GM12878 (cell line): ENCODE measurements at regions not wholly inside any gene's neighbourhood (a gene's known extent, or its start where the extent isn't known, plus 50 kb on each side); places are given as distances from the start of the nearest gene placed in this dataset.

ENCODE experiments used
- ATAC-seq: fragments of 200-7000 bp; cut with Tn5 transposase; 3 replicates; pipeline ENCODE4 v1.9.1; 2020; ENCODE audit warnings: mild to moderate bottlenecking, moderate library complexity
- BruUV-seq: library from RNA; stranded (reverse); fragments of 400-500 nt; replicated peaks from 2 replicates; lab custom pipeline; 2021; lab: Mats Ljungman, UMichigan
- CTCF ChIA-PET: fragments of 300-600 bp; sonication (Branson Sonifier 250); formaldehyde crosslinking; extraction: SDS; loops from one replicate; lab custom pipeline; 2021; ENCODE audit warnings: inconsistent platforms; lab: Yijun Ruan, JAX
- POLR2A ChIA-PET: fragments of 350-600 bp; formaldehyde crosslinking; extraction: SDS; loops from one replicate; lab custom pipeline; 2021; ENCODE audit warnings: inconsistent platforms; lab: Charles Lee
- RAD21 ChIA-PET: fragments of 300-600 bp; sonication (Branson Sonifier 250); formaldehyde crosslinking; loops from one replicate; lab custom pipeline; 2023; ENCODE audit warnings: antibody characterized with exemption; ENCODE audit not compliant: unreplicated experiment; lab: Charles Lee
- SMC1A ChIA-PET: fragments of 300-600 bp; sonication (Branson Sonifier 250); formaldehyde crosslinking; loops from one replicate; lab custom pipeline; 2023; ENCODE audit not compliant: unreplicated experiment, uncharacterized antibody; lab: Charles Lee
- DNase-seq: peaks from one replicate; pipeline ENCODE4 v3.0.0-alpha.2; 2011; ENCODE audit warnings: low read depth, low spot score
- FAIRE-seq: peaks from 3 replicates; lab custom pipeline; 2011; peaks lifted over from hg19 to GRCh38; lab: Jason Lieb, UNC
- H2AFZ ChIP-seq: 2 replicates; pipeline ENCODE4 v1.6.0; 2011; ENCODE audit warnings: low read depth, low read length, control low read depth; ENCODE audit not compliant: control insufficient read depth
- H3K27ac ChIP-seq: 2 replicates; pipeline ENCODE4 v1.5.1; 2011; ENCODE audit warnings: control low read depth; ENCODE audit not compliant: control insufficient read depth, insufficient read depth
- H3K27me3 ChIP-seq, 2 experiments: replicated peaks in 1 of 2; 2 replicates each; pipeline versions ENCODE4 v1.6.0 to v1.6.1; 2011; ENCODE audit warnings: low read length in 1 of 2; ENCODE audit not compliant: control insufficient read depth in 2 of 2, insufficient read depth in 2 of 2
- H3K36me3 ChIP-seq, 2 experiments: 2 replicates each; pipeline ENCODE4 v1.5.1; 2011; ENCODE audit warnings: low read length in 1 of 2; ENCODE audit not compliant: control insufficient read depth in 2 of 2, insufficient read depth in 2 of 2
- H3K4me1 ChIP-seq: 2 replicates; pipeline ENCODE4 v1.6.1; 2011; ENCODE audit warnings: mild to moderate bottlenecking, low read length, moderate library complexity, mixed read lengths; ENCODE audit not compliant: control insufficient read depth, insufficient read depth
- H3K4me2 ChIP-seq: 2 replicates; pipeline ENCODE4 v1.6.0; 2011; ENCODE audit warnings: control low read depth; ENCODE audit not compliant: control insufficient read depth, insufficient read depth
- H3K4me3 ChIP-seq: fragments of 200-600 bp; sonication (generic); 2 replicates; pipeline ENCODE4 v1.5.1; 2016
- H3K79me2 ChIP-seq: 2 replicates; pipeline ENCODE4 v1.6.0; 2011; ENCODE audit warnings: low read length; ENCODE audit not compliant: control insufficient read depth, insufficient read depth
- H3K9ac ChIP-seq: 2 replicates; pipeline ENCODE4 v1.8.0; 2011; ENCODE audit warnings: low read length, control low read depth, mixed read lengths; ENCODE audit not compliant: control insufficient read depth, insufficient read depth
- H3K9me3 ChIP-seq: replicated peaks from 3 replicates; pipeline ENCODE4 v1.5.1; 2011; ENCODE audit warnings: mild to moderate bottlenecking, low read length; ENCODE audit not compliant: control insufficient read depth, insufficient read depth
- H4K20me1 ChIP-seq: 2 replicates; pipeline ENCODE4 v1.6.0; 2011; ENCODE audit not compliant: control insufficient read depth, insufficient read depth
- BCL3 ChIP-seq: IDR thresholded peaks from 2 replicates; pipeline ENCODE4 v1.6.1; 2011; ENCODE audit warnings: borderline replicate concordance, low read depth, mild to moderate bottlenecking, moderate library complexity, low read length; ENCODE audit not compliant: insufficient read depth, poor library complexity, severe bottlenecking
- E4F1 ChIP-seq: fragments of 450-650 bp; IDR thresholded peaks from 2 replicates; pipeline ENCODE4 v1.6.1; 2018; ENCODE audit warnings: borderline replicate concordance, mild to moderate bottlenecking; ENCODE audit not compliant: partially characterized antibody
- EP300 ChIP-seq, 2 experiments: fragments of 150-350 bp in 1 of 2; IDR thresholded peaks; 2 replicates each; pipeline ENCODE4 v1.6.1; 2011 to 2012; ENCODE audit warnings: low read depth in 2 of 2, low read length in 2 of 2, borderline replicate concordance in 1 of 2, improper control_type of control experiment in 1 of 2, inconsistent platforms in 1 of 2; ENCODE audit not compliant: control insufficient read depth in 1 of 2
- JUND ChIP-seq: IDR thresholded peaks from 2 replicates; pipeline ENCODE4 v1.6.1; 2012; ENCODE audit warnings: low read depth, mild to moderate bottlenecking, low read length, improper control_type of control experiment, moderate library complexity
- MTA2 ChIP-seq: fragments of 450-650 bp; IDR thresholded peaks from 2 replicates; pipeline ENCODE4 v1.6.1; 2016; ENCODE audit warnings: low read depth, mild to moderate bottlenecking, moderate library complexity
- MTA3 ChIP-seq: IDR thresholded peaks from 2 replicates; pipeline ENCODE4 v1.6.1; 2012; ENCODE audit warnings: low read length, inconsistent platforms, borderline replicate concordance
- NFIC ChIP-seq: IDR thresholded peaks from 2 replicates; pipeline ENCODE4 v1.6.1; 2012; ENCODE audit warnings: low read depth, mild to moderate bottlenecking, inconsistent platforms, low read length, moderate library complexity
- NFYB ChIP-seq: IDR thresholded peaks from 2 replicates; pipeline ENCODE4 v1.6.1; 2011; ENCODE audit warnings: low read depth, mild to moderate bottlenecking, low read length, improper control_type of control experiment, moderate library complexity; ENCODE audit not compliant: insufficient read depth
- RCOR1 ChIP-seq: conservative IDR thresholded peaks from 2 replicates; pipeline ENCODE4 v1.6.1; 2012; ENCODE audit warnings: low read depth, low read length, improper control_type of control experiment
- TARDBP ChIP-seq: IDR thresholded peaks from 2 replicates; pipeline ENCODE4 v1.6.1; 2016; ENCODE audit warnings: borderline replicate concordance
- ZNF24 ChIP-seq: fragments of 450-650 bp; IDR thresholded peaks from 2 replicates; pipeline ENCODE4 v1.6.1; 2017; ENCODE audit warnings: antibody characterized with exemption, mild to moderate bottlenecking
- ZNF622 ChIP-seq: fragments of 450-650 bp; IDR thresholded peaks from 2 replicates; pipeline ENCODE4 v1.6.1; 2017; ENCODE audit warnings: mild to moderate bottlenecking, inconsistent platforms
- WGBS: methylation state at CpG from one replicate; pipeline ENCODE4 v1.1.6; 2016; ENCODE audit warnings: low lambda C conversion rate; ENCODE audit not compliant: insufficient replicate concordance, insufficient coverage; ENCODE audit errors: missing lambda C conversion rate; 5-methylcytosine and 5-hydroxymethylcytosine counted together
- in situ Hi-C: fragments of 300-500 bp; cut with MboI; formaldehyde crosslinking; loops from 9 replicates; pipeline ENCODE4 v1.14.3; 2018; ENCODE audit warnings: mixed read lengths
- intact Hi-C: fragments of 100-400 bp; cut with micrococcal nuclease; formaldehyde crosslinking; loops from one replicate; pipeline ENCODE4 v1.14.2; 2022; ENCODE audit not compliant: unreplicated experiment
- TF ChIP-seq, protein P1 (sequence below): fragments of 450-650 bp; IDR thresholded peaks from 2 replicates; pipeline ENCODE4 v1.6.1; 2016; ENCODE audit warnings: mild to moderate bottlenecking, moderate library complexity, borderline replicate concordance
- TF ChIP-seq, protein P2 (sequence below): IDR thresholded peaks from 2 replicates; pipeline ENCODE4 v1.6.1; 2011; ENCODE audit warnings: borderline replicate concordance, low read depth, mild to moderate bottlenecking, moderate library complexity, mixed read lengths, low read length; ENCODE audit not compliant: insufficient read depth; ENCODE audit errors: extremely low read length

DNA sequence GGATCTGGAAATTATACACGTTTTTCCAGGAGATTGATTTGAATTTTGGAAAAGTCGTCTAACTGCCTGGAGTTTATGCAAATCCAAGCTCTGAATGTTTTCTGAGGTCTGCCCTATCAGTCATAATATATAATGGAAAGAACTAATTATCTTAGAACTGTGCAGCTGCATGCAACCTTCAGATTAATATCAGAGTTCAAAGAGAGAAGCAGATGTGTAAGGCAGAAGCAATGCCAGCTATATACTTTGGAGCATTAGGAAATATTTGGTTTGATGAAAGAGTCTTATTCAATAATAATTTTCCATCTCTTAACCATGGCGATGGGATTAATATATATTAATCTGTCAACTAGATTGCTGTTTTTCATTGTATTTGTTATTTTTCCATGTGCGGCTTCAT is 500.9 kb downstream of the NEBL start:
- no peak overlapping the region for H3K4me3 ChIP-seq
- H3K4me2 ChIP-seq: no peak overlapping the region
- H3K4me1 ChIP-seq: no peaks in the 10 kb centered on the region
- no peaks in the 10 kb centered on the region for H3K36me3 ChIP-seq
- no peak overlapping the region for H2AFZ ChIP-seq
- no peaks in the 10 kb centered on the region for H4K20me1 ChIP-seq
- no peaks in the 10 kb centered on the region for H3K9me3 ChIP-seq
- ChIA-PET SMC1A (interaction anchor here (0.5 kb wide), 1 partner anchor 13 kb away, joined by 3 read pairs; no protein-coding TSS in a partner anchor), POLR2A (no interaction called here), RAD21 (no interaction called here), CTCF (interaction anchor here (0.8 kb wide), 1 partner anchor 12 kb away, joined by 3 read pairs; no protein-coding TSS in a partner anchor)
- no peak overlapping the region for H3K27ac ChIP-seq
- ATAC-seq (no peak), FAIRE-seq (no peak), DNase-seq (no peak)
- H3K9ac ChIP-seq: no peak overlapping the region
- no peaks in the 10 kb centered on the region for H3K79me2 ChIP-seq
- WGBS: 34% methylated on average over 4 of the region's 4 CpGs
- H3K27me3 ChIP-seq: no peaks in the 10 kb centered on the region
- intact Hi-C loops: no loop called here
- in situ Hi-C loops: no loop called here
- BruUV-seq: no TSS peak
- TF ChIP-seq BCL3 (no peak), E4F1 (no peak), MTA3 (no peak), MTA2 (no peak), NFIC (no peak), NFYB (no peak), EP300 (IDR thresholded peaks at IDR 0.05; ENCODE audit: borderline replicate concordance in 1 of 2, control insufficient read depth in 1 of 2, low read depth in 2 of 2, low read length in 2 of 2) (no peak), ZNF24 (no peak), ZNF622 (no peak), JUND (no peak), RCOR1 (no peak), TARDBP (no peak)
- TF ChIP-seq, protein P1, sequence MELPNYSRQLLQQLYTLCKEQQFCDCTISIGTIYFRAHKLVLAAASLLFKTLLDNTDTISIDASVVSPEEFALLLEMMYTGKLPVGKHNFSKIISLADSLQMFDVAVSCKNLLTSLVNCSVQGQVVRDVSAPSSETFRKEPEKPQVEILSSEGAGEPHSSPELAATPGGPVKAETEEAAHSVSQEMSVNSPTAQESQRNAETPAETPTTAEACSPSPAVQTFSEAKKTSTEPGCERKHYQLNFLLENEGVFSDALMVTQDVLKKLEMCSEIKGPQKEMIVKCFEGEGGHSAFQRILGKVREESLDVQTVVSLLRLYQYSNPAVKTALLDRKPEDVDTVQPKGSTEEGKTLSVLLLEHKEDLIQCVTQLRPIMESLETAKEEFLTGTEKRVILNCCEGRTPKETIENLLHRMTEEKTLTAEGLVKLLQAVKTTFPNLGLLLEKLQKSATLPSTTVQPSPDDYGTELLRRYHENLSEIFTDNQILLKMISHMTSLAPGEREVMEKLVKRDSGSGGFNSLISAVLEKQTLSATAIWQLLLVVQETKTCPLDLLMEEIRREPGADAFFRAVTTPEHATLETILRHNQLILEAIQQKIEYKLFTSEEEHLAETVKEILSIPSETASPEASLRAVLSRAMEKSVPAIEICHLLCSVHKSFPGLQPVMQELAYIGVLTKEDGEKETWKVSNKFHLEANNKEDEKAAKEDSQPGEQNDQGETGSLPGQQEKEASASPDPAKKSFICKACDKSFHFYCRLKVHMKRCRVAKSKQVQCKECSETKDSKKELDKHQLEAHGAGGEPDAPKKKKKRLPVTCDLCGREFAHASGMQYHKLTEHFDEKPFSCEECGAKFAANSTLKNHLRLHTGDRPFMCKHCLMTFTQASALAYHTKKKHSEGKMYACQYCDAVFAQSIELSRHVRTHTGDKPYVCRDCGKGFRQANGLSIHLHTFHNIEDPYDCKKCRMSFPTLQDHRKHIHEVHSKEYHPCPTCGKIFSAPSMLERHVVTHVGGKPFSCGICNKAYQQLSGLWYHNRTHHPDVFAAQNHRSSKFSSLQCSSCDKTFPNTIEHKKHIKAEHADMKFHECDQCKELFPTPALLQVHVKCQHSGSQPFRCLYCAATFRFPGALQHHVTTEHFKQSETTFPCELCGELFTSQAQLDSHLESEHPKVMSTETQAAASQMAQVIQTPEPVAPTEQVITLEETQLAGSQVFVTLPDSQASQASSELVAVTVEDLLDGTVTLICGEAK: no peak
- TF ChIP-seq, protein P2, sequence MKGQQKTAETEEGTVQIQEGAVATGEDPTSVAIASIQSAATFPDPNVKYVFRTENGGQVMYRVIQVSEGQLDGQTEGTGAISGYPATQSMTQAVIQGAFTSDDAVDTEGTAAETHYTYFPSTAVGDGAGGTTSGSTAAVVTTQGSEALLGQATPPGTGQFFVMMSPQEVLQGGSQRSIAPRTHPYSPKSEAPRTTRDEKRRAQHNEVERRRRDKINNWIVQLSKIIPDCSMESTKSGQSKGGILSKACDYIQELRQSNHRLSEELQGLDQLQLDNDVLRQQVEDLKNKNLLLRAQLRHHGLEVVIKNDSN: no peak
